GM13976 (cell line): ENCODE measurements at regions not wholly inside any gene's neighbourhood (a gene's known extent, or its start where the extent isn't known, plus 50 kb on each side); places are given as distances from the start of the nearest gene placed in this dataset.

Experiments used
- DNase-seq: peaks from one replicate; pipeline ENCODE4 v3.0.0; 2012; ENCODE audit warnings: low spot score
- in situ Hi-C: fragments of 300-500 bp; cut with MboI; formaldehyde crosslinking; loops from one replicate; pipeline ENCODE4 v1.12.0; 2022; ENCODE audit warnings: low sequenced_read_pairs, mixed read lengths, inconsistent platforms; ENCODE audit not compliant: unreplicated experiment
- TF ChIP-seq, protein P1 (sequence below): IDR thresholded peaks from 2 replicates; pipeline ENCODE4 v1.5.1; 2012; ENCODE audit warnings: borderline replicate concordance, mild to moderate bottlenecking; ENCODE audit not compliant: insufficient read depth; ENCODE audit errors: extremely low read depth, missing control alignments, control extremely low read depth

- DNase-seq: no peak
- in situ Hi-C loops: no loop called here
- TF ChIP-seq, protein P1, sequence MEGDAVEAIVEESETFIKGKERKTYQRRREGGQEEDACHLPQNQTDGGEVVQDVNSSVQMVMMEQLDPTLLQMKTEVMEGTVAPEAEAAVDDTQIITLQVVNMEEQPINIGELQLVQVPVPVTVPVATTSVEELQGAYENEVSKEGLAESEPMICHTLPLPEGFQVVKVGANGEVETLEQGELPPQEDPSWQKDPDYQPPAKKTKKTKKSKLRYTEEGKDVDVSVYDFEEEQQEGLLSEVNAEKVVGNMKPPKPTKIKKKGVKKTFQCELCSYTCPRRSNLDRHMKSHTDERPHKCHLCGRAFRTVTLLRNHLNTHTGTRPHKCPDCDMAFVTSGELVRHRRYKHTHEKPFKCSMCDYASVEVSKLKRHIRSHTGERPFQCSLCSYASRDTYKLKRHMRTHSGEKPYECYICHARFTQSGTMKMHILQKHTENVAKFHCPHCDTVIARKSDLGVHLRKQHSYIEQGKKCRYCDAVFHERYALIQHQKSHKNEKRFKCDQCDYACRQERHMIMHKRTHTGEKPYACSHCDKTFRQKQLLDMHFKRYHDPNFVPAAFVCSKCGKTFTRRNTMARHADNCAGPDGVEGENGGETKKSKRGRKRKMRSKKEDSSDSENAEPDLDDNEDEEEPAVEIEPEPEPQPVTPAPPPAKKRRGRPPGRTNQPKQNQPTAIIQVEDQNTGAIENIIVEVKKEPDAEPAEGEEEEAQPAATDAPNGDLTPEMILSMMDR: no peak
Measured at GRCh38 chr7:67989142-67989541, 992.5 kb downstream of the TYW1 start.

DNA sequence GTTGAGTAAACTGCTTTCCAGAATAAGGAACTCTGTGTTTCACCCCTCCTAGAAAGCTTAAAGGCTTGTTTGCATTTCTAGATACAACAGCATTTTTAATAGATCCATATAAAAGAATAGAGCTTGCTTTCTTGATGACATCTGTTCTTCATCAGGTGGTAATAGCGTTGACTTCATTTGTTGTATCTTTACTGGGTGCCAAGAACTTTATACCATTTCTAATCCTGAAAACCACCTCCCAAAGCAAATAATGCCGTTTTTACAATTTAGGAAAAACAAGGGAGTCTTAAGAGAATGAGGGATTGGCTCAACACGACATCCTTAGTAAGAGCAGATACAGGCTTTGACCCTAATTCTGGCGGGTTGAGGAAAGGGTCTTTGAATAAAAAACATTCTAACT lies 993.4 kb downstream of the TYW1 start:
- in situ Hi-C loops: no loop called here
- DNase-seq: no peak
- TF ChIP-seq, protein P1: no peak

DNA sequence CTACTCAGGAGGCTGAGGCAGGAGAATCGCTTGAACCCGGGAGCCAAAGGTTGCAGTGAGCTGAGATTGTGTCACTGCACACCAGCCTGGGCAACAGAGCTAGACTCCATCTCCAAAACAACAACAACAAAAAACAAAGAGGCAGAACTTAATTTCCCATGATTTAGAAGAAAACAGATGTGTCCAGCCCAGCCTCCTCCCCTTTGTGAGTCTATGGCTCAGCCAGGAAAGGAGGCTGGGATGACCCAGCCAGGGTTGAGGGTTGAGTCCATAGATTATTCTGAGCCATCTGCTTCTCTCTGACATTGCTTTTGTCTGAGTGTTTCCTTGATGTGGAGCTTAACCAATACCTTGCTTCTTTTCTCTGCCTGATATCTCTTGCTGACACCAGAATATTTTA lies 994.1 kb downstream of the TYW1 start:
- in situ Hi-C loops: no loop called here
- TF ChIP-seq, protein P1: no peak
- DNase-seq: no peak

- in situ Hi-C loops: no loop called here
- no peak for DNase-seq
- TF ChIP-seq, protein P1: no peak
Measured at GRCh38 chr7:67992287-67992686, 995.7 kb downstream of the TYW1 start.

DNA sequence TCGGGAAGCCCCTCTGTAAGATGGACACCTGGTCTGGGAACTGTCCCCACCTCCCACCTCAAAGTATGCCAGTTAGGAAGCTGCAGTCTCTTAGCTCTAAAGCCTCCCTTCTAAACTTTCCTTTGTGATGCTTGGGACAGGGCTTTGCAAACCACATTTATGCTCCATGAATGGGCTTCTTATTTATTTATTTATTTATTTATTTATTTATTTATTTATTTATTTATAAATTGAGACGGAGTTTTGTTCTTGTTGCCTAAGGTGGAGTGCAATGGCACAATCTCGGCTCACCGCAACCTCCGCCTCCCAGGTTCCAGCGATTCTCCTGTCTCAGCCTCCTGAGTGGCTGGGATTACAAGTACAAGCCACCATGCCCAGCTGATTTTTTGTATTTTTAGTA lies 1009.4 kb downstream of the TYW1 start:
- DNase-seq: no peak
- TF ChIP-seq, protein P1: no peak
- in situ Hi-C loops: no loop called here

GRCh38 chr7:68006619-68007018 lies 1010.0 kb downstream of the TYW1 start:
- TF ChIP-seq, protein P1: no peak
- no peak for DNase-seq
- in situ Hi-C loops: no loop called here

- TF ChIP-seq, protein P1: no peak
- in situ Hi-C loops: no loop called here
- no peak for DNase-seq
Measured at GRCh38 chr7:68009716-68010115, 1013.1 kb downstream of the TYW1 start.
